Right ventricle myocardium superior (tissue), 1 donor: ENCODE measurements at regions not wholly inside any gene's neighbourhood (a gene's known extent, or its start where the extent isn't known, plus 50 kb on each side); places are given as distances from the start of the nearest gene placed in this dataset.

Experiments used
- ATAC-seq: fragments of 200-7000 bp; cut with Tn5 transposase; one replicate; pipeline ENCODE4 v1.9.1; 2020; ENCODE audit warnings: mild to moderate bottlenecking; ENCODE audit not compliant: poor library complexity
- DNase-seq: peaks from one replicate; pipeline ENCODE4 v3.0.0-alpha.2; 2020
- intact Hi-C: fragments of 100-400 bp; cut with DNase I; formaldehyde crosslinking; loops from one replicate; pipeline ENCODE4 v1.11.2; 2022
- donor health status: DM: no; HTN: yes; CAD: no; lungs with severe emphysema.

- intact Hi-C loops = no loop called here
- ATAC-seq = no peak
Measured at GRCh38 chr14:25557466-25557865, 507.5 kb upstream of the STXBP6 start.

GRCh38 chr14:25552826-25553225, 502.9 kb upstream of the STXBP6 start:
- no peak for ATAC-seq
- no peak for DNase-seq
- intact Hi-C loops = no loop called here

More at GRCh38 chr14:25557466-25557865, 507.5 kb upstream of the STXBP6 start:
- no peak for DNase-seq

- no peak for ATAC-seq
- intact Hi-C loops = no loop called here
- DNase-seq = no peak
Measured at GRCh38 chr14:25551674-25552073, 501.7 kb upstream of the STXBP6 start.

GRCh38 chr14:25546826-25547225, 496.9 kb upstream of the STXBP6 start:
- intact Hi-C loops = no loop called here
- DNase-seq = no peak
- ATAC-seq = no peak

GRCh38 chr14:25537846-25538455, 488.0 kb upstream of the STXBP6 start:
- intact Hi-C loops = no loop called here
- DNase-seq = no peak
- ATAC-seq = no peak

- intact Hi-C loops = no loop called here
- no peak for ATAC-seq
- no peak for DNase-seq
Measured at GRCh38 chr14:25526290-25526689, 476.3 kb upstream of the STXBP6 start.

GRCh38 chr14:25522926-25523325, 473.0 kb upstream of the STXBP6 start:
- ATAC-seq (no peak), DNase-seq (no peak)
- intact Hi-C loops = no loop called here

GRCh38 chr14:25522116-25522515, 472.2 kb upstream of the STXBP6 start:
- no peak for ATAC-seq
- intact Hi-C loops = no loop called here

GRCh38 chr14:25521616-25522015, 471.7 kb upstream of the STXBP6 start:
- ATAC-seq (no peak), DNase-seq (no peak)
- intact Hi-C loops = no loop called here

More at GRCh38 chr14:25522116-25522515, 472.2 kb upstream of the STXBP6 start:
- DNase-seq = no peak

GRCh38 chr14:25520821-25521220, 470.9 kb upstream of the STXBP6 start:
- ATAC-seq = no peak
- no peak for DNase-seq
- intact Hi-C loops = no loop called here

GRCh38 chr14:25518364-25518763, 468.4 kb upstream of the STXBP6 start:
- DNase-seq (no peak), ATAC-seq (no peak)
- intact Hi-C loops = no loop called here

- intact Hi-C loops = no loop called here
- DNase-seq (no peak), ATAC-seq (no peak)
Measured at GRCh38 chr14:25516838-25517237, 466.9 kb upstream of the STXBP6 start.

- ATAC-seq (no peak), DNase-seq (no peak)
- intact Hi-C loops = no loop called here
Measured at GRCh38 chr14:25508845-25509244, 458.9 kb upstream of the STXBP6 start.

GRCh38 chr14:25501749-25502148, 451.8 kb upstream of the STXBP6 start:
- DNase-seq (no peak), ATAC-seq (no peak)
- intact Hi-C loops = no loop called here

GRCh38 chr14:25488961-25489360, 439.0 kb upstream of the STXBP6 start:
- DNase-seq (no peak), ATAC-seq (no peak)
- intact Hi-C loops = no loop called here

- no peak for DNase-seq
- intact Hi-C loops = no loop called here
- no peak for ATAC-seq
Measured at GRCh38 chr14:25485381-25485780, 435.4 kb upstream of the STXBP6 start.

GRCh38 chr14:25484906-25485305, 435.0 kb upstream of the STXBP6 start:
- ATAC-seq = no peak
- intact Hi-C loops = no loop called here
- DNase-seq = no peak

- intact Hi-C loops = no loop called here
- ATAC-seq (no peak), DNase-seq (no peak)
Measured at GRCh38 chr14:25484235-25484634, 434.3 kb upstream of the STXBP6 start.

- ATAC-seq (no peak), DNase-seq (no peak)
- intact Hi-C loops = no loop called here
Measured at GRCh38 chr14:25477316-25478098, 427.6 kb upstream of the STXBP6 start.

- no peak for DNase-seq
- intact Hi-C loops = no loop called here
- no peak for ATAC-seq
Measured at GRCh38 chr14:25472700-25473099, 422.8 kb upstream of the STXBP6 start.
